CD14-positive monocyte (primary cell): ENCODE measurements at regions not wholly inside any gene's neighbourhood (a gene's known extent, or its start where the extent isn't known, plus 50 kb on each side); places are given as distances from the start of the nearest gene placed in this dataset.

Experiments used
- DNase-seq, 3 donors: peaks; one replicate each; pipeline ENCODE4 v3.0.0-alpha.2; 2011 to 2022
- H2AFZ ChIP-seq: 2 replicates; pipeline ENCODE4 v1.6.0; 2012; ENCODE audit warnings: mild to moderate bottlenecking, low read depth, low read length, inconsistent platforms; ENCODE audit not compliant: insufficient read depth, poor library complexity, severe bottlenecking
- H3K27ac ChIP-seq, 2 donors: 1 replicate in 1 of 2; 2 replicates in 1 of 2; pipeline ENCODE4 v1.5.1; 2012 to 2013; ENCODE audit warnings: low read length in 2 of 2, control low read depth in 1 of 2, inconsistent platforms in 1 of 2, low read depth in 1 of 2, mild to moderate bottlenecking in 1 of 2
- H3K27me3 ChIP-seq, 2 donors: one replicate each; pipeline versions ENCODE4 v1.6.0 to v1.6.1; 2011 to 2013; ENCODE audit warnings: low read length in 2 of 2; ENCODE audit not compliant: control insufficient read depth in 2 of 2, insufficient read depth in 2 of 2
- H3K36me3 ChIP-seq, 2 donors: replicated peaks in 1 of 2; 1 replicate in 1 of 2; 2 replicates in 1 of 2; pipeline versions ENCODE4 v1.5.1 to v1.6.1; 2012 to 2013; ENCODE audit warnings: low read length in 2 of 2, control low read depth in 1 of 2, inconsistent platforms in 1 of 2, mild to moderate bottlenecking in 1 of 2; ENCODE audit not compliant: insufficient read depth in 2 of 2, control insufficient read depth in 1 of 2
- H3K4me1 ChIP-seq, 2 donors: 1 replicate in 1 of 2; 2 replicates in 1 of 2; pipeline versions ENCODE4 v1.5.1 to v1.6.1; 2012 to 2013; ENCODE audit warnings: low read length in 2 of 2, control low read depth in 1 of 2, inconsistent platforms in 1 of 2, mild to moderate bottlenecking in 1 of 2, moderate library complexity in 1 of 2; ENCODE audit not compliant: insufficient read depth in 2 of 2, control insufficient read depth in 1 of 2
- H3K4me2 ChIP-seq: replicated peaks from 2 replicates; pipeline ENCODE3; 2012; ENCODE audit warnings: low read length, moderate library complexity, mild to moderate bottlenecking; ENCODE audit not compliant: poor library complexity, severe bottlenecking; ENCODE audit errors: extremely low read depth
- H3K4me3 ChIP-seq, 3 experiments: fragments of 200-600 bp in 1 of 3; sonication (generic) in 1 of 3; replicated peaks in 1 of 3; 1 replicate in 2 of 3; 2 replicates in 1 of 3; pipeline ENCODE4 v1.5.1; 2011 to 2013; ENCODE audit warnings: low read length in 3 of 3, mild to moderate bottlenecking in 3 of 3, control low read depth in 2 of 3, low read depth in 2 of 3, inconsistent platforms in 1 of 3, moderate library complexity in 1 of 3
- H3K79me2 ChIP-seq: 2 replicates; pipeline ENCODE4 v1.6.0; 2012; ENCODE audit warnings: mild to moderate bottlenecking, control low read depth, inconsistent platforms, low read length, moderate library complexity; ENCODE audit not compliant: insufficient read depth
- H3K9ac ChIP-seq: 2 replicates; pipeline ENCODE4 v1.6.0; 2017; ENCODE audit warnings: low read length, mild to moderate bottlenecking; ENCODE audit not compliant: insufficient read depth, poor library complexity, severe bottlenecking
- H3K9me3 ChIP-seq, 2 donors: replicated peaks in 1 of 2; 1 replicate in 1 of 2; 2 replicates in 1 of 2; pipeline versions ENCODE4 v1.5.1 to v1.6.1; 2012 to 2013; ENCODE audit warnings: low read length in 2 of 2, control low read depth in 1 of 2; ENCODE audit not compliant: control insufficient read depth in 1 of 2, insufficient read depth in 1 of 2
- H4K20me1 ChIP-seq: 2 replicates; pipeline ENCODE4 v1.6.0; 2012; ENCODE audit warnings: mild to moderate bottlenecking, low read length, control low read depth, moderate library complexity; ENCODE audit not compliant: insufficient read depth
- H3K27ac Mint-ChIP-seq, 7 donors: one replicate each; pipeline ENCODE4 v1.8.0; 2020; ENCODE audit warnings: mild to moderate bottlenecking in 7 of 7, mixed read lengths in 7 of 7, moderate library complexity in 6 of 7, inconsistent platforms in 2 of 7
- H3K27me3 Mint-ChIP-seq, 3 donors: one replicate each; pipeline ENCODE4 v1.8.0; 2021 to 2022; ENCODE audit warnings: low read depth in 3 of 3, mild to moderate bottlenecking in 3 of 3, mixed read lengths in 3 of 3, moderate library complexity in 3 of 3, inconsistent platforms in 1 of 3
- H3K36me3 Mint-ChIP-seq, 2 donors: one replicate each; pipeline ENCODE4 v1.8.0; 2020; ENCODE audit warnings: mixed read lengths in 2 of 2, inconsistent platforms in 1 of 2, mild to moderate bottlenecking in 1 of 2
- H3K4me1 Mint-ChIP-seq: one replicate; pipeline ENCODE4 v1.8.0; 2020; ENCODE audit warnings: mild to moderate bottlenecking, mixed read lengths
- H3K4me3 Mint-ChIP-seq, 2 donors: one replicate each; pipeline ENCODE4 v1.8.0; 2020; ENCODE audit warnings: mild to moderate bottlenecking in 2 of 2, mixed read lengths in 2 of 2, moderate library complexity in 1 of 2
- H3K9me3 Mint-ChIP-seq, 7 donors: one replicate each; pipeline ENCODE4 v1.8.0; 2020 to 2022; ENCODE audit warnings: mixed read lengths in 7 of 7, mild to moderate bottlenecking in 6 of 7, moderate library complexity in 6 of 7, inconsistent platforms in 2 of 7
- CTCF ChIP-seq: fragments of 200-600 bp; IDR thresholded peaks from one replicate; pipeline ENCODE4 v1.8.0; 2022; ENCODE audit warnings: antibody characterized with exemption, mild to moderate bottlenecking
- WGBS: methylation state at CpG from one replicate; pipeline ENCODE4 v1.1.5; 2013; ENCODE audit warnings: missing lambda C conversion rate; ENCODE audit not compliant: insufficient coverage; 5-methylcytosine and 5-hydroxymethylcytosine counted together
- intact Hi-C, 2 donors: fragments of 100-400 bp; cut with micrococcal nuclease; formaldehyde crosslinking; loops; one replicate each; pipeline versions ENCODE4 v1.15.0 to v1.15.1; 2023

GRCh38 chr2:226063704-226064440 lies 664.4 kb downstream of the NYAP2 start:
- Histone ChIP-seq H3K4me3 (no peak overlapping the region), H3K36me3 (no peaks in the 10 kb centered on the region), H3K4me1 (peaks cover 14 to 22% of the 10 kb centered on the region in 2 donors), H3K27ac (no peak overlapping the region), H3K9ac (no peak overlapping the region), H2AFZ (no peak overlapping the region), H3K4me2 (no peak overlapping the region), H3K27me3 (no peaks in the 10 kb centered on the region), H4K20me1 (no peaks in the 10 kb centered on the region), H3K9me3 (no peaks in the 10 kb centered on the region), H3K79me2 (no peaks in the 10 kb centered on the region)
- no peak for TF ChIP-seq CTCF
- no peak for DNase-seq
- peaks cover 0 to 1% (median 0%) of the 10 kb centered on the region in 3 donors for H3K27me3 Mint-ChIP-seq
- H3K4me1 Mint-ChIP-seq = peaks cover 23% of the 10 kb centered on the region
- H3K4me3 Mint-ChIP-seq = no peak overlapping the region
- intact Hi-C loops = no loop called here
- WGBS = 77% methylated on average over 1 of the region's 4 CpGs
- no peak overlapping the region for H3K27ac Mint-ChIP-seq
- peaks cover 0 to 1% (median 0%) of the 10 kb centered on the region in 7 donors for H3K9me3 Mint-ChIP-seq
- H3K36me3 Mint-ChIP-seq = no peaks in the 10 kb centered on the region

GRCh38 chr2:226059961-226060627 lies 660.6 kb downstream of the NYAP2 start:
- Histone ChIP-seq H2AFZ (no peak overlapping the region), H3K9me3 (no peaks in the 10 kb centered on the region), H3K27ac (peak overlapping the region in 1 of 2 donors; percentile 65), H4K20me1 (no peaks in the 10 kb centered on the region), H3K4me1 (peaks cover 30 to 43% of the 10 kb centered on the region in 2 donors), H3K79me2 (no peaks in the 10 kb centered on the region), H3K4me3 (peak overlapping the region in 1 of 3 experiments; percentile 5), H3K9ac (no peak overlapping the region), H3K4me2 (peak overlapping the region; percentile 42), H3K27me3 (no peaks in the 10 kb centered on the region), H3K36me3 (no peaks in the 10 kb centered on the region)
- peak; percentile 56 to 68 (median 59) for DNase-seq
- peaks cover 40% of the 10 kb centered on the region for H3K4me1 Mint-ChIP-seq
- WGBS = 0% methylated on average over 1 of the region's 3 CpGs
- H3K9me3 Mint-ChIP-seq = no peaks in the 10 kb centered on the region
- TF ChIP-seq CTCF = no peak
- no peaks in the 10 kb centered on the region for H3K36me3 Mint-ChIP-seq
- intact Hi-C loops = no loop called here
- H3K27ac Mint-ChIP-seq = peak overlapping the region; percentile 50 to 90 (median 69)
- H3K27me3 Mint-ChIP-seq = peaks cover 0 to 1% (median 0%) of the 10 kb centered on the region in 3 donors
- peak overlapping the region in 1 of 2 donors; percentile 61 for H3K4me3 Mint-ChIP-seq
